Tibial nerve (tissue), 4 donors: ENCODE measurements at regions not wholly inside any gene's neighbourhood (a gene's known extent, or its start where the extent isn't known, plus 50 kb on each side); places are given as distances from the start of the nearest gene placed in this dataset.
"Not testable (repeated sequence)": the region's sequence is repeated elsewhere in the genome, so short reads cannot be mapped to it uniquely, and the experiment has no call there.

ENCODE experiments used
- DNase-seq, 2 donors: peaks; one replicate each; pipeline ENCODE4 v3.0.0-alpha.2; 2019; ENCODE audit warnings: low spot score in 2 of 2
- H3K27ac ChIP-seq, 4 donors: fragments of 200-600 bp; sonication (generic) in 3 of 4; one replicate each; pipeline ENCODE4 v1.5.1; 2017 to 2019; ENCODE audit warnings: mild to moderate bottlenecking in 1 of 4
- H3K27me3 ChIP-seq, 2 donors: fragments of 200-600 bp; sonication (generic) in 1 of 2; one replicate each; pipeline versions ENCODE4 v1.5.1 to v1.6.0; 2017 to 2019
- H3K36me3 ChIP-seq, 3 donors: fragments of 200-600 bp; sonication (generic); one replicate each; pipeline ENCODE4 v1.5.1; 2018 to 2019
- H3K4me1 ChIP-seq, 4 donors: fragments of 200-600 bp; sonication (generic) in 3 of 4; one replicate each; pipeline ENCODE4 v1.5.1; 2017 to 2019
- H3K4me3 ChIP-seq, 4 donors: fragments of 200-600 bp; sonication (generic) in 3 of 4; one replicate each; pipeline ENCODE4 v1.5.1; 2017 to 2019; ENCODE audit warnings: mild to moderate bottlenecking in 1 of 4, moderate library complexity in 1 of 4
- H3K9me3 ChIP-seq, 4 donors: fragments of 200-600 bp; sonication (generic) in 3 of 4; one replicate each; pipeline ENCODE4 v1.5.1; 2017 to 2019
- EP300 ChIP-seq, 2 donors: sonication (generic); formaldehyde crosslinking; IDR thresholded peaks; one replicate each; pipeline ENCODE4 v1.6.1; 2017; ENCODE audit warnings: antibody characterized with exemption in 2 of 2, mild to moderate bottlenecking in 1 of 2
- POLR2A ChIP-seq, 2 donors: fragments of 450-650 bp; IDR thresholded peaks; one replicate each; pipeline ENCODE4 v1.6.1; 2017; ENCODE audit warnings: antibody characterized with exemption in 2 of 2, mild to moderate bottlenecking in 2 of 2, moderate library complexity in 2 of 2
- WGBS, 2 donors: methylation state at CpG; one replicate each; pipeline ENCODE4 v1.1.5; 2018; 5-methylcytosine and 5-hydroxymethylcytosine counted together
- TF ChIP-seq, protein P1 (sequence below), 5 experiments: fragments of 200-600 bp in 3 of 5; fragments of 450-650 bp in 2 of 5; sonication (generic) in 3 of 5; IDR thresholded peaks; one replicate each; pipeline ENCODE4 v1.5.1; 2016 to 2019; ENCODE audit warnings: antibody characterized with exemption in 5 of 5, mild to moderate bottlenecking in 3 of 5, moderate library complexity in 2 of 5

DNA sequence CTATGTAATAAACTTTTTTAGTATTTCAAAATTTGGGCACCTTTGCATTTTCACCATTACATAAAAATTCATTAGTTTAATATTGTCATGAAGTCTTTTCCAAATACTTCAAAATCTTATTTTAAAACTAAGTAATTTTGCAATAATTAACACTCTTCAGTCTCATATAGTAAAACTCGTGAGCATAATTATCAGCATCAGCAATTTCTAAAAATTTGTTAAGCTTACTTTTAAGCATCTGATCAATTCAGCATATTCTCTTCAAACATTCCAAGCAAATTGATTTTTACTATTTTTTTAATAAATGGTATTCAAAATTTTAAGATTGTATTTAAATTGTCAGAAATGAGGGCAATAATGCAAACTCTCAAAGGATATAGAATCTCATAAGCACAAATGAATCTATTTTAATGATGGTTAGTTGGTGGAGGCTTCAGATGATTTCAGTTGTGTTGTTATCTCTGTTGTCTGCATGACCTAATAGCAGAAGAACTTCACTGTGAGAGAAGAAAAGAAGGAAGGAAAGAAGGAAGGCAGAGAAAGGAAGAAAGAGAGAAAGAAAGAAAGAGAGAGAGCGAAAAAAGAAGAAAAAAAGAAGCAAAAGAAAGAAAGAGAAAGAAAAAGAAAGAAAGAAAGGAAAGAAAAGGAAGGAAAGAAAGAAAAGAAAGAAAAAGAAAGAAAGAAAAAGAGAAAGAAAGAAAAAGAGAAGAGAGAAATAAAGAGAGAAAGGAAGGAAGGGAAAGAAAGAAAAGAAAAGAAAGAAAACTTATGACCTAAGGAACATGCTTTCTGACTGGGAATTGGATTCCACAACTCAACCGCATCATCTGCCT, 860.5 kb downstream of the NCAM2 start:
- no peaks in the 10 kb centered on the region for H3K9me3 ChIP-seq
- H3K36me3 ChIP-seq: no peaks in the 10 kb centered on the region
- no peak overlapping the region for H3K27ac ChIP-seq
- 95 to 96% methylated on average over 3 of the region's 3 CpGs for WGBS, 2 donors
- no peaks in the 10 kb centered on the region for H3K4me1 ChIP-seq
- no peaks in the 10 kb centered on the region for H3K27me3 ChIP-seq
- no peak for DNase-seq
- no peak for TF ChIP-seq EP300 (IDR thresholded peaks at IDR 0.05)
- no peak for TF ChIP-seq POLR2A (IDR thresholded peaks at IDR 0.05)
- TF ChIP-seq, protein P1, sequence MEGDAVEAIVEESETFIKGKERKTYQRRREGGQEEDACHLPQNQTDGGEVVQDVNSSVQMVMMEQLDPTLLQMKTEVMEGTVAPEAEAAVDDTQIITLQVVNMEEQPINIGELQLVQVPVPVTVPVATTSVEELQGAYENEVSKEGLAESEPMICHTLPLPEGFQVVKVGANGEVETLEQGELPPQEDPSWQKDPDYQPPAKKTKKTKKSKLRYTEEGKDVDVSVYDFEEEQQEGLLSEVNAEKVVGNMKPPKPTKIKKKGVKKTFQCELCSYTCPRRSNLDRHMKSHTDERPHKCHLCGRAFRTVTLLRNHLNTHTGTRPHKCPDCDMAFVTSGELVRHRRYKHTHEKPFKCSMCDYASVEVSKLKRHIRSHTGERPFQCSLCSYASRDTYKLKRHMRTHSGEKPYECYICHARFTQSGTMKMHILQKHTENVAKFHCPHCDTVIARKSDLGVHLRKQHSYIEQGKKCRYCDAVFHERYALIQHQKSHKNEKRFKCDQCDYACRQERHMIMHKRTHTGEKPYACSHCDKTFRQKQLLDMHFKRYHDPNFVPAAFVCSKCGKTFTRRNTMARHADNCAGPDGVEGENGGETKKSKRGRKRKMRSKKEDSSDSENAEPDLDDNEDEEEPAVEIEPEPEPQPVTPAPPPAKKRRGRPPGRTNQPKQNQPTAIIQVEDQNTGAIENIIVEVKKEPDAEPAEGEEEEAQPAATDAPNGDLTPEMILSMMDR (IDR thresholded peaks at IDR 0.05): no peak
- no peak overlapping the region for H3K4me3 ChIP-seq

DNA sequence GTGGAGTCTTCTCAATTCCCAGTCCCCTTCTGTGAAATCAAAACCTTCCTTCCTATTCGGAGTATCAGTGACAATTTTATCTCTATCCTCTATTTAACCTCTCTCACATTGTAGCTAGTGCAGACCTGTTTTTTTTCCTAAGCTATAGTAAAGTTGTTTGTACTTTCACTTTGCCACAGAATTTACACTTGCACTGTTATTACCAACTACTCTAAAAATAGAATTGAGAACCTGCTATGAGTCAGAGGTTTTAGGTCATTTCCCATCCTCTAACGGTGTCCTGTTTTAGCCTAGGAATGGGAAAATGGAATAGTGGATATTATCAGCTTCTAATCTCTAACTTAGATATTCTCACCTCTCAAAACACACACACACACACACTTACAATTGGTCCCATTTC, 862.7 kb downstream of the NCAM2 start:
- H3K9me3 ChIP-seq: no peaks in the 10 kb centered on the region
- H3K4me3 ChIP-seq: no peak overlapping the region
- H3K27ac ChIP-seq: no peak overlapping the region
- TF ChIP-seq POLR2A (IDR thresholded peaks at IDR 0.05) (no peak), EP300 (IDR thresholded peaks at IDR 0.05) (no peak)
- TF ChIP-seq, protein P1 (IDR thresholded peaks at IDR 0.05): no peak
- no peaks in the 10 kb centered on the region for H3K27me3 ChIP-seq
- H3K36me3 ChIP-seq: no peaks in the 10 kb centered on the region
- no peaks in the 10 kb centered on the region for H3K4me1 ChIP-seq
- no peak for DNase-seq
- 19 to 21% methylated on average over 2 of the region's 2 CpGs for WGBS, 2 donors

- Histone ChIP-seq H3K9me3 (no peaks in the 10 kb centered on the region), H3K4me1 (no peaks in the 10 kb centered on the region), H3K27ac (no peak overlapping the region), H3K27me3 (no peaks in the 10 kb centered on the region), H3K36me3 (no peaks in the 10 kb centered on the region), H3K4me3 (no peak overlapping the region)
- WGBS, 2 donors: 54 to 70% methylated on average over 4 of the region's 4 CpGs
- TF ChIP-seq POLR2A (IDR thresholded peaks at IDR 0.05): no peak
- no peak for TF ChIP-seq EP300 (IDR thresholded peaks at IDR 0.05)
- TF ChIP-seq, protein P1 (IDR thresholded peaks at IDR 0.05): no peak
- no peak for DNase-seq
These were observed 866.2 kb downstream of the NCAM2 start for GRCh38 chr21:21864321-21864840.

DNA sequence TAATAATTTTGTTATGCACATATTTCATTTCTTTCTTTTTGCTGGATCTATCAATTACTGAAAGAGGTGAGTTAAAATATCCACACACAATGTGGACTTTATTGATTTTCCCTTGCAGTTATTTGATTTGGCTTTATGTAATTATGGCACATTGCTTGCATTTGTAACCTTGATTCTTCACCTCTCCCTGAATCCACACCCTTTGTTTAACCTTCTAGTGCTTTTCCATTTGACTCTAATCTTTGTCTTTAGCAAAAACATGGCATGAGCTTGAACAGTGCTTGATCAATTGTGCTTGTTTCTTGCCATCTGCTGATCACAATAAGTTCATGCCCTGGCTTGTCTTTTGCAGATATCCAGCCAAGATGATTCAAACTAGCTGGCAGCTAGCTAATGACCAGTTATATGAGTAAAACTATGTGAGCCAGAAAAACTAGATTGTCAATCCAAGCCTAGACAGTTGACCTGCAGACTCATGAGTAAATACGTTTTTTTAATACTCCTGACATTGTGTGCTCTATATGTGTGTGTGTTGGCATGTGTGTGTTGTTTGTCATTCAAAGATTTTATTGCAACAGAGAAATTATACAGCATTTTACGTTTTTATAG, 899.2 kb downstream of the NCAM2 start:
- no peak overlapping the region for H3K4me3 ChIP-seq
- H3K9me3 ChIP-seq: peaks cover 0 to 14% (median 0%) of the 10 kb centered on the region in 4 donors
- TF ChIP-seq POLR2A (IDR thresholded peaks at IDR 0.05) (no peak), EP300 (IDR thresholded peaks at IDR 0.05) (no peak)
- TF ChIP-seq, protein P1 (IDR thresholded peaks at IDR 0.05): no peak
- H3K27me3 ChIP-seq: no peaks in the 10 kb centered on the region
- no peak overlapping the region for H3K27ac ChIP-seq
- H3K36me3 ChIP-seq: no peaks in the 10 kb centered on the region
- DNase-seq: no peak
- WGBS, 2 donors: 41 to 47% methylated on average over 2 of the region's 2 CpGs
- H3K4me1 ChIP-seq: no peaks in the 10 kb centered on the region

- no peaks in the 10 kb centered on the region for H3K36me3 ChIP-seq
- H3K27ac ChIP-seq: no peak overlapping the region
- H3K4me3 ChIP-seq: no peak overlapping the region
- H3K4me1 ChIP-seq: no peaks in the 10 kb centered on the region
- WGBS, 2 donors: 92 to 97% methylated on average over 1 of the region's 1 CpG
- no peak for DNase-seq
- H3K27me3 ChIP-seq: no peaks in the 10 kb centered on the region
- peaks cover 0 to 9% (median 0%) of the 10 kb centered on the region in 4 donors for H3K9me3 ChIP-seq
- TF ChIP-seq, protein P1 (IDR thresholded peaks at IDR 0.05): no peak
- TF ChIP-seq EP300 (IDR thresholded peaks at IDR 0.05) (no peak), POLR2A (IDR thresholded peaks at IDR 0.05) (no peak)
These were observed 900.6 kb downstream of the NCAM2 start for GRCh38 chr21:21898801-21899200.

DNA sequence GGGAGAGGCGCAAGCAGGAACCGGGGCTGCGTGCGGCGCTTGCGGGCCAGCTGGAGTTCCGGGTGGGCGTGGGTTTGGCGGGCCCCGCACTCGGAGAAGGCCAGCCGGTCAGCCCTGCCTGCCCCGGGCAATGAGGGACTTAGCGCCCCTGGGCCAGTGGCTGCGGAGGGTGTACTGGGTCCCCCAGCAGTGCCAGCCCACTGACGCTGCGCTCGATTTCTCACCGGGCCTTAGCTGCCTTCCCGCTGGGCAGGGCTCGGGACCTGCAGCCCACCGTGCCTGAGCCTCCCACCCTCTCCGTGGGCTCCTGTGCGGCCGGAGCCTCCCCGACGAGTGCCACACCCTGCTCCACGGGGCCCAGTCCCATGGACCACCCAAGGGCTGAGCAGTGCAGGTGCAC, 904.2 kb downstream of the NCAM2 start:
- 87 to 90% methylated on average over 6 to 21 of the region's 28 CpGs for WGBS, 2 donors

More for the DNA sequence above, 904.2 kb downstream of the NCAM2 start:
- not testable (repeated sequence) for H3K4me3 ChIP-seq, H3K27me3 ChIP-seq, DNase-seq, H3K27ac ChIP-seq, H3K36me3 ChIP-seq, H3K4me1 ChIP-seq, H3K9me3 ChIP-seq
